ENCODE measurements at regions not wholly inside any gene's neighbourhood (a gene's known extent, or its start where the extent isn't known, plus 50 kb on each side); places are given as distances from the start of the nearest gene placed in this dataset.

DNA sequence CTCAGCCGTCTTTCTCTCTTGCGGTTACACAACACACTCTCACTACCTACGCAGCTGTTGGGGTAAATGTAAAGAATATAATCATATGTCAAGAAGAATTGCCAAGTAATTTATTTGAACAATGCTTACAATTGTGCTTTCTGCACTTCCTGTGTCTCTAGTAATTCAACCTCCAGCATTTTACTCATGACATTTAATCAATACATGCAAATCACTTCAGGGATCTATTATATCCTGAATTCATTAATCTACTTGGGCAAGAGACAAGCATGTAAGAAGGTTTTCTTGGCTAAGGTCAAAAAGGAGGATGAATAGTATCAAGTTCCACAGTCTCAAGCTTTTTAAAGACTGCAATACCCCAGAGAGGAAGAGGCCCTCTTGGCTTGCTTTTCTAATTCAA, 562.9 kb upstream of the ADARB2 start:
- no peak for DNase-seq

DNA sequence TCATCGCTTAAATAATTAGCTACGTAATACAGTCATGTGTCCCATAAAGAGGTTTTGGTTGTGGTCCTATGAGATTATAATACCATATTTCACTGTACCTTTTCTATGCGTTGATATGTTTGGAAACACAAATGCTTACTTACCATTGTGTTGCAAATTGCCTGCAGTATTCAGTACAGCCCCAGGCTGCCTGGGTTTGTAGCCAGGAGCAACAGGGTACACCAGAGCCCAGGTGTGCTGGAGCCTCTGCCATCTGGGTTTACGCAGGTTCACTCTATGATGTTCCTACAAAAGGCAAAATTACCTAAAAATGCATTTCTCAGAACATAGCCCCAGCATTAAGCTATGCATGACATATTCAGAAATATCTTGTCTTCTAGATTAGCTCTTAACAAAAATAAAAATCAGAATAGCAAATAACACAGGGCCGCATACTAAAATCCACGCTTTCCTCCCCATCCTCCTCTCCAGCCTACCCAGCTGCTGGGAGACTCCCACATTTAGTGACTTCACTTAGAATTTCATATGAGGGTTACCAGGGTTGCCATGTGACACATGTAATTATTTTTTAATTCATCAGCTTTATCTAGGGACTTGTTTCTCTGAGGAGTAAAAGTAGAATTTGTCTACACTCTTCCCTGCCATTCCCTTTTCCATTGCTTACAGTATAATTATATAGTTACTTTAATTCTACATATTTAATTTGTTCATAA, 559.0 kb upstream of the ADARB2 start:
- DNase-seq: no peak

DNA sequence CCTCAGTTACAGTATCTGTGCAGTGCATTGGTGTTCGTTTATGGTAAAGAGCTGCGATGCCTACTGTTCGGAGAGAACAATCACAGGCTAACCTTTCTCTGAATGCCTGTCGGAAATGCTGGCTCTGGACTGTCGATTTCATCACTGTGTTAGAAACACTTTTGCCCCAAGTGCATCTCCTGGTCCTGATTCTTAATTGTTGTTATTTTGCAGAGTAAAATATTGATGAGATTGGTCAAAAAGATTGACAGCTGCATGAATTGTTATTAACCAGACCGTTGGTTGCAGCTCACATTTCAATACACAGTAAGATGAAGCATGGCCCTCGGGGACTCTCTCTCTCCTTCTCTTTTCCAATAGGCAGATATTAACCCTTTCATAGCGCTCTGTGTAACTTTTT, 557.4 kb upstream of the ADARB2 start:
- no peak for DNase-seq

DNA sequence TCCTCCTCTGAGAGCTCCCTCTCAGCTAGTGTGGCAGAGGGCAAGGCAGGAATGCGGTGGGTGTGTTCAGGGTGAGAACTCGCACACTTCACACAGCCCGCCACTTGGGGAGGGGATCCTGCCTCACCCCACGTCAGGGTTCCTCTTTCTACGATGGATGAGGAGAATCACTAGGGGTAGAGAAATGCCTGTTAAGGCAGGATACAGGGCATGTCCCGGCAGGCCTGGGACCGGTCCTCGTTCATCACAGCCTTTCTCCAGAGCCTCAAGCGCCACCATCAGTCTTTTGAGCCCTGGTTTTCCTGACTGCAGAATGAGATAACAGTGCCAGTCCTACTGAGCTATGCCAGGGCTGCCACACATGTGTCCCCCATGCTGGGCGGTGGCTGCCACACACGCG, 546.7 kb upstream of the ADARB2 start:
- no peak for DNase-seq

DNA sequence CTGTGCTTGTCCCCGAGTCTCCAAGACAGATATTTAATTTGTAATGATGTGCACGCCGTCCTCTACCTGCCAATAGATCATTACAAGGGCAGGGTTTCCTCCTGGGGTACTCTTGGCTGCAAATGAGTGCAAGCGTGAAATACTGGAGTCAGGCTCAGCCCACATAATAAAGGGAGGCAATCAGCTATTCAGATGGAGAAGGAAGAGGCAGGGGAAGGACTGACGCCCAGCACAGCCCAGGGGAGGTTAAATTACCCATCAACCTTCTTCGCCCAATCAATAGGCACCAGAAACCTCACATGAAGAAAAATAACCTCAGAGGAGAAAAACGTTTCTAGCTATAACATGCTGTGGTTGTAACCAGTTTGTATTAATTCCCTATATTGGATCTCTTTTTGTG, 544.9 kb upstream of the ADARB2 start:
- no peak for DNase-seq

DNA sequence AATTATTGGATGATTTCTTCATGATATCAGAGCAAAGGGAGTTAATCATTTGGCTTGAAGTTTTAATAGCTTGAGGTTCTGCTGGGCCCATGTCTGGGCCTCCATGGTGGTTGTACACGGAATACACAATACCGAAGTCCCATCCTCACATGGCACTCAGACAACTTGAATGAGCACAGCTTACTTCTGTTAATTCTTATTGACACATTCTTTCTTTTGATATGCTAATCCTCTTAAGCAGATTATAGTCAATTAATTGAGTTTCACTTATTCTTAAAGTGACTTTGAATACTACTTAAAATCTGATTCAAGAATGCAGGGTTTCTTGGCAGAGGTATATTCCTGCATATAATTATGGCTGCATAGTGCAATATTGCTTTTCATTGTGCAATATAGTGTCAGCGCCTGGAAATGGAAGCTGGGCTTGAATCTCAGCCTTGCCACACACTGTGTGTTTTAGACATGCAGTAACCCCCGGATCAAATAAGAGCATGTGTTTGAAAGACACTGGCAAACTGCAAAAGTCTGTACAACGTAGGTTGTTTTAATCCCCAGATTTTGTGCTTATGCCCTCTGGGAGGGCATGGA, 543.5 kb upstream of the ADARB2 start:
- no peak for DNase-seq

DNA sequence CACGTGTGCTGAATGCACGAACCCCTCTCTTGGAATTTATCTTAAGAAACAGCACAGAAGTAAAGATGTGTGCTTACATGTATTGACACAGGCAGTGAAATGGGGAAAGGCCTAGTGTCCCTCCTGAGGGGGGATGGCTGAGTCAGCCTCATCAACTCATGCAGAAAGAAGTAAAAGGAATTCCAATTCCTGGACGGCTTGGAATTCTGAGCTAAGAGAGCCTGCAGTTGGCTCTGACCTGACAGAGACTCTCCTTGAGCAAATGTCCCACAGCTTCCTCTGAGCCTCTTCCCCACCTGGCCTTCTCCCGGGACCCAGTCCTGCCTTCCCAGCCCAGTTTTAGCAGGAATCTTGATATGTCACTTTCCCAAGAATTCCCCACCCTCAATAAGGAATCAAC, 542.4 kb upstream of the ADARB2 start:
- DNase-seq: no peak

DNA sequence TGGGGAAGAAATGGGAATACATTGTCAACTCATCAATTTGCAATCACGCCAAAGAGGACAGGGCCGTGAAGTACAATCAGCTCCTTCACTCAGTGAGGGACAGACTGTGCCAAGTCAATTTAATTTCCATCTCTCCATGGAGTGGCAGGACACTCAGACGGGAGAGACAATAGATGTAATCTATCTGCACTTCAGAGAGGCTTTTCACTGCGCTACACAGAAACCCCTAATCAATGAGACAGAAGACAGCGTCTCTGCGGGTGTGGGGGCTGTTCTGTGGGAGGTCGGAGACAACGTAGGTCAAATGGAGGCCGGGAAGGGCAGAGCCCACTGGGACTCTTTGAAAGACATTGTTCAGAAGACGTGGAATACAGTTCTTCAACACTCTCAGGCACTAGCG, 541.0 kb upstream of the ADARB2 start:
- no peak for DNase-seq

DNA sequence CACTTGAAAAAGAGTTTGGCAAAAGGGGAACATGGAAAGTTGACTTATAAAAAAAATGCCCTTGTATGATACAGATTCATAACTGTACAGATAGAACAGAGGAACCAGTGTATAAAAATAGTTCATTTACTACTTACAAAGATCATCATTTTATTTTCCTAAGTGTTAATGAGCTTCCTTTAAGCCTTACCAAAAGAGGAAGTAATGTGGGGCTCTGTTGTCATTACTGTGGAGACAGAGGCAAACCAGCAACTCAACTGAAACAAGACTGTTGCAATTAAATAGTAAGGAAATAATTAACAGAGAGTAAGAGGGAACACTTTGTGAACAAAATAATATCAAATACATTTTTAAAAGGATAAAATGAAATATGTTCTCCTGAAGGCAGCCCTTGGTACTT, 526.2 kb upstream of the ADARB2 start:
- DNase-seq: no peak

DNA sequence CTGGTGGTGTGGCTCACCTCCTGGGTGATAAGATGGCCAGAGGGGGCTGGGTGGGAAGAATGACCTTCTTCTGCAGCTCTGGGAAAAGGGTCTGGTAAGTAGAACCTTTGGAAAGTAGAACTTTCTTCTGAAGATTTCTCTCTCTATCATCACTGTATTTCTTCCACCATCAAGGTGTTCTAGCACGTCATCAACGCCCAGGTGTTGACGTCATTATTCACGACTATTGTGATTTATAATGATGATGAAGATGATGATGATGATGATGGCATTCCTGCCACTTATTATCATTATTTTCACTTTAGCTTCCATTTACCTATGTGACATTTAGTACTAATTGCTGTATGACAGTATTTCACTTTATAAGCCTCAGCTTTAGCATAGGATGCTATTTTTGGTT, 525.6 kb upstream of the ADARB2 start:
- DNase-seq: no peak

DNA sequence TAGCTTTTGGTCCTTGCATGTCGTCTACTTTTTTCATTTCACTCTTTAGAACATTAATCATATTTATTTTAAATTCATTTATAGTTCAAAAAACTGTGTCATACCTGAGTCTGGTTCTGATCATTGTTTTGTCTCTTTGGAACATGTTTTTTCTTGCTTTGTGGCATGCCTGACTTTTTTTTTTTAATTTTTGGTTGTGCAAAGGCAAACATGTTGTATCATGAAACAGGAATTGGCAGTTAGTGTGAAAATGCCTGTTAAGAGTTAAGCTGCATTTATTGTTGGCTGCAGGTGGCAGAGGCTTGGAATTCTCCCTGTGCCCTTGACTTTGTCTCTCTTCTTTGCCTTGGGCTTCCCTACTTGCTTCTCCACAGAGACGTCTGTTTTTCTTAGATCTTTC, 525.0 kb upstream of the ADARB2 start:
- DNase-seq: no peak

DNA sequence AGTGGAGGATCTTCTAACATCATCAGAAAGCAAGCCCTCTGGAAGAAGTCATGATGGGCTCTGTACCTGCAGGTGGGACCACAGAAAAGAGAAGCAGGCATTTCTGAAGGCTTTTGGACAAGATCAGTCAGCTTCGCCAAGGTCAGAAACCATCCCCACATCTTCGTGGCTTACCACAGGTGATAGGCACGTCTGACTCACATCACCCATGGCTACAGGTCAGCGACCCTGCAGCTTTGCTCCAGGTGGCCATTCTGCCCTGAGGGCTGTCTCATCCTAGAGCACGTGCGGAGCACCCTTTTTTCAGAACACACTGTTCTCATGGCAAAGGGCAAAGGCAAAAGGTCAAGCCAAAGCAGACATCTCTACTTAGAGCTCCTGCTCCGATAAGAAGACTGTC, 518.9 kb upstream of the ADARB2 start:
- DNase-seq: no peak

DNA sequence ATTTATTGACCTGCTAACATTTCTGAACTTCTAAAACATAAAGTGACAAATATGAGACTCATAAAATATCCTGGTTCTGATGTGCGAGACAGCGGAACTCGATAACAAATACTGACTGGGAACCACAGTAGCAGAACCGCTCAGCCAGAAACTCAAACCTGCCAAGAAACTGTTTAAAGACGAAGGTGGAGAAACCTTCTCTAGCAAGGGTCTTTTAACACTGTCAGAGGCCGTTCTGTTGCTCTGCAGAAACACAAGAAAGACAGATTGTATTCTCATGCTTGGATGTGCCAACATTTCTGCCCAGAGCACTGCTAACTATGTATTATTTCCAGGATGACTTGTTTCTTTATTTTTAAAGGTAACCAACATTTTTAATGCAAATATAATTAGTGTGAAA, 514.8 kb upstream of the ADARB2 start:
- no peak for DNase-seq

DNA sequence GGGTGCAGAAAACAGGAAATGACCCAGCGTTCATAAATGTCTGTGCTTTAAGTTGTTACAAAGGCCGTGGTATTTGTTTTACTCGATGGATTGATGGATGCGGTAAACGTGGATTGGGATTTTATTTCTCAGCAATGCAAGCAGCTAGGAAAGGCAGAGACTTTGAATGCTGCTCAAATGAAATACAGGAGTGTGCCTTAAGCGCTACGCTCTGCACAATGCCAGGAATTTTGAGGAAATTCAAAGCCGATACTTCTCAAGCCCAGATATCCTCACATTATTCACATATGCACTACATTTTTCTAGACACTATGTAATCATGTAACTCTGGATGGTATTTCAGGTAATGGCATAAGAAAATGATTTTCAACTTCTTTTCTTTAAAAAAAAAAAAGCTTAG, 514.3 kb upstream of the ADARB2 start:
- DNase-seq: no peak

DNA sequence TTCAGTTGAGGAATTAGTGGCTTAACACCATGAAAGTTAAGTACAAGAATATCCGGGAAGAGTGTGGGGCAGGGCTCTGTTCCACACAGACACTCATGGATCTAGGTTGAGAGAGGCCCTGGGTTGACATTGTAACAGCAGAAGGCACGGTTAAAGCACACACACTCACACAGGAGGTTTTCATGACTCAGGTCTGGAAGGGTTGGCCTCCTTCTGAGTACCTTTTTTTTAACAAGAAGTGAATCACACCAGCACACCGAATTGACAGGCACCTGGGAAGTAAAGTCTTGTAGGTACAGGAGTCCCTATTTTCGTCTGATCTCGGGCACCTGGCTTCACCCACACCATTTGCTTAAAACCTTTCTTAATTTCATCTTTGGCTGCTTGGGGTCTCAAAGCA, 509.4 kb upstream of the ADARB2 start:
- DNase-seq: no peak

DNA sequence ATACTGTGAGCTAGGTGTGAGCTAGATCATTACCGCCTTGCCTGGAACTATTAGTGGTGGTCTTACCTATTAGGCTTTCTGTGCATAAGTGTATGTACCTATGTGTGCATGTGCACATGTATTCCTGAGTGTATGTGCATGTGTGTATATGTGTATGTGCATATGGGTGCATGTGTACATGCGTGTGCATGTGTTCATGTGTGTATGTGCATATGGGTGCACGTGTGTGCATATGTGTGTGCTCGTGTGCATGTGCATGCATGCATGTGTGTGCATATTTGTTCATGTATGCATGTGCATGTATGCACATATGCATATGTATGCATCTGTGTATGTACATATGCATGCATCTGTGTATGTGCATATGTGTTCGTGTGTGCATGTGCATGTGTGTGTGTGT, 508.3 kb upstream of the ADARB2 start:
- DNase-seq: no peak

DNA sequence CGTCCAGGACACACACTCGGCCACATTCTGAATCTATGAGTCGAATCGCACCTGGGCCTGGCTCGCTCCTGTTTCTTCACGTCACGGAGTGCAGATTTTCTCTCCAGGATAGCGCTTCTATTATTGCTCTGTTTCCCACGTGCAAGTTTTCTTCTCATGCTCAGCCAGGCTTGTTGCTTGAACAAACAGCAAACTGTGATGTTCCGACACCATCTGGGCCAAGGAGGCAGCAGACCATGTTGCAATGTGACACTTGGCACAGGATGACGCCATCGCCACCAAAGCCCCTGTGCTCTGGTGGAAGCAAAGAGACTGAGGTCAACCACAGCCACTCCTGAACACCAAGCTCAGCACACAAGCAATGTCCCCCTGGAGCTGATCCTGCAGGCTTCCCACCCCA, 507.1 kb upstream of the ADARB2 start:
- no peak for DNase-seq

DNA sequence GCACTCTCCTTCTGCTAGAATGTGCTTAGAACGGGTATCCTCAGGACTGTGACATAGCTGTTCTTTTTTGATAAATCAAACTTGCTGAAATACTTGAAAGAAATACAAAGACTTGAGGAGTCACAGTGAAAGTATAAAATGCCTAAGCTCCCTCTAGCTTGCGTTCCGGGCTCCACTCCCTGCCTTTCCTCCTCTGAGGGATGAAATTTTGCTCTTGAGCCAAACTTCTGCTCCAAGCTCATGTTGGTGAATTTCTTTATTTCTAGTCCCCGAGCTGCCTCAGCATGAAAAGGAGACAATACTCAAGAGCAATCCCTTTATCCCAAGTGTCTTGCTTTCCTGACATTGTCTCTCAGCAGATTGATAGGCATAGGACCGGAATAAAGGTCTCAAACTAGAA, 499.6 kb upstream of the ADARB2 start:
- no peak for DNase-seq

DNA sequence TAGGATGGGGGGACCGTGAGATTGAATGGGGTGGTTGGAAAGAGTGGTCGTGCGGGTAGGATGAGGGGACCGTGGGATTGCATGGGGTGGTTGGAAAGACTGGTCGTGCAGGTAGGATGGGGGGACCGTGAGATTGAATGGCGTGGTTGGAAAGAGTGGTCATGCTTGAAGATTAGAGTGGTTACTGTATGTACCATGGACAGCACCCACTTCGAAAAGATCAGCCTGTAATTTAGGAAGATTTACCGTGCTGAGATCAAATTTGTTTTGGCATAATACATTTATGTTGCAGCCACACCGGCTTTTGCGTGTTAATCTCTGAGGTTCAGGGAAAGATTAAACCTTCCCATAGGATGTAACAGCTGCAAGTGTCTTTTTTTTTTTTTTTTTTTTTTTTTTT, 495.2 kb upstream of the ADARB2 start:
- no peak for DNase-seq

DNA sequence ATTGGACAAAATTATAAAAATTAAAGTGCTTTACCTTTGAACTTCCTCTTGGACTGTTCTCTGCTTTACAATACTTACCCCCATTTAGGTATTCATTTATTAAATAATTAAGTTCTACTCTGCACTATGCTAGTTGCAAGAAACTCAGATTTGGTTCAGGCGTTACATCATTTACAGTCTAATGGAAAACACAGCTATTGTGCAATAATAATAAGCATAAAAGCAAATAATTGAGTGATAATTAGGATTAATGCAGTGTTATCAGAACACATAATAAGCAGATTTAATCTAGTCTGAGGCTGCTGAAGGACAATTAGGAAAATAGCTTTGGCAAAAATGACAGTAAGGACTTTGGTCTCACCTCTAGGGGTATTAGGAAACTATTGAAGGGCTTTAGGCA, 493.2 kb upstream of the ADARB2 start:
- no peak for DNase-seq

DNA sequence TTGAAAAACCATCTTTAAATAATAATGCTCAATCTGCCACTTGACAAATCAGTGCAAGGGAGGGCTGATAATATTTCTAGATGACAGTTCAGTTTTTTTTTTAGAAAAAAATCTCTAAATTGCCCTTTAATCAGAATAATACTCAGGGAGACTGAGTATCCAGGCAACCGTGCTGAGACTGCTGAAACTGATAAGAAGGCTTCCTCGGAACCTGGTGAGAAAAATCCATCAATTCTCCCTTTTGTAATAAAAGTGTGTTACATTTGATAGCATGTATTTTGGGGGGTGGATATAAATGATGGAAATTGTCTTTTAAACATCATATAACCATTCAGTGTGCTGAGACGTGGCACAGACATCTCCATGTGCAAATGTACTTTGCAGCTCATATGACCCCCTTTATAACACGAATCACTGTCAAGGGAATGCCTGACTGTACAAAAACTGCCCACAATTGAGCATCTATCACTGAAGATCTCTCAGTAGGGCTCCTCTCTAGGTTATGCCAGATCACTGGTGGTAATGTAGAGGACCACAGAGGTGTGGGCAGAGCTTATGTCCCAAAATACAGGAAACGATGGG, 491.1 kb upstream of the ADARB2 start:
- no peak for DNase-seq

DNA sequence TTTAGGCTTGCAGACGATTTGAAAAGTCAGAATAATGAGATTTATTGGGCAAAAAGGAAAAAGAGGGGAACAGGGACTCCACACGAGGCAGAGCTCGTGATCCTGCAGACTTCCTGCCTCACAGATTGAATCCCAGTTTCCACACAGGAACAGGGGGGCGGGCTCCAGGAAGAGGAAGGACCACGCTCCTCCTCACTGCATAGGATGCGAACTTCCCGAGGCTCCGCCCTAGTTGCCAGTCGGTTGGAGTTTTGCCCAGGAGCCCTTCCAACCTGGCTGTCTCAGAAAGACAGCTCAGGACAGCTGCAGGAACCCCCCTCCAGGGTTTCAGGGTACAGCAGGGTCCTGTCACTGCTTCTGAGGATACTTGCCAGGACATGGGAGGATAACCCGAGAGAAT, 488.3 kb upstream of the ADARB2 start:
- DNase-seq: no peak

DNA sequence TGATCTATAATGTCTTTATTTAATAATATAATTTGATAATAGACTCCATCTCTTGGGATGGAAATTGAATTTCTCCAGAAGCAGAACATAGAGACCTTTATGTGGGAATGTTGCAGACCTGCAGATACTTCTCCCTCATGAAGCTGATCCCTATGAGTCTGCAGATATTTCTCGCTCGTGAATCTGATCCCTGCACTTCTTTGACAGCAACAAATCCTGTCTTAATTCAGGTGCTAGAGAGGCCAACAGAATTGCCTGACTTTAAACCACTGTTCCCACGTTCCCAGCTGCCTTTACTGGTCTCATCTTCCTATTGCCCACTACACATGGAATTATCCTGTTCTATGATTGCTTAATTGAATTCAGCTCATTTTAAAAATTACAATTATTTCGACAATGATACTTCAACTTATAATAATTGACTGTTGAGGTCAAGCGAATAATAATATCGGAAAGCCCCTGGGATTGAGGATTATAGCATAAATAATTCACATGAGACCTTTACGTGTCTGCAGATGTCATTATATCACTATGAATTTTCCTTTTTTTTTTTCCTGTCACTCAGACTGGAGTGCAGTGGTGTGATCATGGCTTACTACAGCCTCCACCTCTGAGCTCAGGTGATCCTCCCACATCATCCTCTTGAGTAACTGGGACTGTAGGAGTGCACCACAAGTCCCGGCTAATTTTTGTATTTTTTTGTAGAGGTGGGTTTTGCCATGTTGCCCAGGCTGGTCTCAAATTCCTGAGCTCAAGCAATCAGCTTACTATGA, 486.4 kb upstream of the ADARB2 start:
- no peak for DNase-seq

DNA sequence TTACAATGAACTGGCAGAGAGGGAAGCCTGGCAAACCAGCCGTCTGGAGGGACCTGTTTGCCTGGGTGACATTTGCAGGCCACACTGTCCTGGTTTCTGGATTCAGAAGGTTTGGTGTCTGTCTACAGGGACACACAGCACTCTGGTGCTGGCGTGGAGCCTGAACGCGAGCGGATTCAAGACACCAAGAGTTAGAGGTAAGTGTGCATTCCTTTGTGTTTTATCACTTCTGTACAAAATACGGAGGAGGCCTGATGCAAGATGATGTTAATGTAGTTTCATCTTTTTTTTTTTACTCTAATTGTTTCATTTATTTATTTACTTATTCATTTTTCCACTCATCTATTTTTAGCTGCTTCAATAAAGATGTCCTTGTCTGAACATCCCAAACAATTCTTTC, 485.3 kb upstream of the ADARB2 start:
- no peak for DNase-seq

All from activated T-cell treated with anti-CD3 and anti-CD28 coated beads for 4 hours (primary cell).